H1 (cell line): ENCODE measurements at regions not wholly inside any gene's neighbourhood (a gene's known extent, or its start where the extent isn't known, plus 50 kb on each side); places are given as distances from the start of the nearest gene placed in this dataset.
"Not testable (repeated sequence)": the region's sequence is repeated elsewhere in the genome, so short reads cannot be mapped to it uniquely, and the experiment has no call there.

Source experiments
- CTCF ChIA-PET: fragments of 300-600 bp; sonication (Branson Sonifier 250); formaldehyde crosslinking; loops from one replicate; lab custom pipeline; 2021; ENCODE audit not compliant: partially characterized antibody; lab: Charles Lee
- POLR2A ChIA-PET: fragments of 300-600 bp; sonication (Branson Sonifier 250); formaldehyde crosslinking; loops from one replicate; lab custom pipeline; 2021; ENCODE audit warnings: inconsistent platforms; ENCODE audit not compliant: partially characterized antibody; lab: Charles Lee
- DNase-seq, 2 experiments: peaks; one replicate each; pipeline versions ENCODE4 v3.0.0 to v3.0.0-alpha.2; 2010 to 2022; ENCODE audit warnings: low spot score in 2 of 2, low read depth in 1 of 2, mixed read lengths in 1 of 2
- FAIRE-seq: peaks from 2 replicates; lab custom pipeline; 2011; peaks lifted over from hg19 to GRCh38; lab: Jason Lieb, UNC
- H2AFZ ChIP-seq: 2 replicates; pipeline ENCODE4 v1.8.1; 2012; ENCODE audit warnings: low read length, inconsistent platforms
- H2AK5ac ChIP-seq: 2 replicates; pipeline ENCODE4 v1.6.1; 2013; ENCODE audit warnings: low read depth, low read length
- H2BK120ac ChIP-seq: replicated peaks from 2 replicates; pipeline ENCODE3; 2013; ENCODE audit warnings: low read depth, low read length, inconsistent platforms
- H2BK12ac ChIP-seq: 2 replicates; pipeline ENCODE4 v1.6.1; 2013; ENCODE audit warnings: low read depth, low read length
- H2BK15ac ChIP-seq: 2 replicates; pipeline ENCODE4 v1.6.1; 2013; ENCODE audit warnings: low read length
- H2BK20ac ChIP-seq: 2 replicates; pipeline ENCODE4 v1.6.1; 2013; ENCODE audit warnings: low read length
- H2BK5ac ChIP-seq: 2 replicates; pipeline ENCODE4 v1.6.1; 2013; ENCODE audit warnings: low read depth, low read length
- H3K14ac ChIP-seq: 2 replicates; pipeline ENCODE4 v1.6.1; 2013; ENCODE audit warnings: inconsistent platforms; ENCODE audit not compliant: insufficient read length
- H3K18ac ChIP-seq: 2 replicates; pipeline ENCODE4 v1.6.1; 2013; ENCODE audit warnings: low read length; ENCODE audit errors: extremely low read depth
- H3K23ac ChIP-seq: 2 replicates; pipeline ENCODE4 v1.6.1; 2013; ENCODE audit warnings: inconsistent platforms; ENCODE audit not compliant: insufficient read length
- H3K23me2 ChIP-seq: 2 replicates; pipeline ENCODE4 v1.6.1; 2013; ENCODE audit warnings: low read depth, low read length
- H3K27ac ChIP-seq: 2 replicates; pipeline ENCODE4 v1.6.1; 2011; ENCODE audit warnings: low read depth, low read length, inconsistent platforms
- H3K27me3 ChIP-seq, 4 experiments: replicated peaks in 1 of 4; 1 replicate in 1 of 4; 2 replicates in 3 of 4; pipeline versions ENCODE4 v1.6.1 to v1.8.1; 2011 to 2013; ENCODE audit warnings: low read length in 3 of 4, mild to moderate bottlenecking in 3 of 4, inconsistent platforms in 2 of 4, mixed read lengths in 2 of 4, moderate library complexity in 1 of 4; ENCODE audit not compliant: control insufficient read depth in 3 of 4, insufficient read depth in 3 of 4; ENCODE audit errors: extremely low read depth in 1 of 4
- H3K36me3 ChIP-seq, 4 experiments: 2 replicates each; pipeline versions ENCODE4 v1.6.1 to v1.8.1; 2011 to 2013; ENCODE audit warnings: mild to moderate bottlenecking in 4 of 4, low read length in 3 of 4, moderate library complexity in 2 of 4, control low read depth in 1 of 4, inconsistent platforms in 1 of 4; ENCODE audit not compliant: insufficient read depth in 4 of 4, control insufficient read depth in 2 of 4
- H3K4ac ChIP-seq: replicated peaks from 2 replicates; pipeline ENCODE3; 2013; ENCODE audit warnings: low read length, low read depth, mixed read lengths, inconsistent platforms; ENCODE audit not compliant: insufficient read length
- H3K4me1 ChIP-seq, 4 experiments: replicated peaks in 1 of 4; 1 replicate in 1 of 4; 2 replicates in 3 of 4; pipeline versions ENCODE4 v1.6.1 to v1.8.1; 2011 to 2013; ENCODE audit warnings: low read length in 3 of 4, inconsistent platforms in 2 of 4, mixed read lengths in 1 of 4; ENCODE audit not compliant: insufficient read depth in 4 of 4, control insufficient read depth in 3 of 4
- H3K4me2 ChIP-seq, 2 experiments: 2 replicates each; pipeline versions ENCODE4 v1.6.1 to v1.8.1; 2011 to 2013; ENCODE audit warnings: low read depth in 2 of 2, low read length in 2 of 2, control low read depth in 1 of 2, inconsistent platforms in 1 of 2, mild to moderate bottlenecking in 1 of 2; ENCODE audit not compliant: insufficient read depth in 1 of 2
- H3K4me3 ChIP-seq, 4 experiments: fragments of 200-600, 300-600 bp in 1 of 4; sonication (generic), shearing (Covaris generic), sonication (Bioruptor Twin) in 1 of 4; 2 replicates each; pipeline versions ENCODE4 v1.5.1 to v1.8.1; 2011 to 2016; ENCODE audit warnings: low read length in 4 of 4, low read depth in 3 of 4, control low read depth in 2 of 4, inconsistent platforms in 2 of 4, mild to moderate bottlenecking in 2 of 4, mixed read lengths in 1 of 4, moderate library complexity in 1 of 4; ENCODE audit not compliant: insufficient read depth in 2 of 4; ENCODE audit errors: extremely low read depth in 1 of 4
- H3K56ac ChIP-seq: replicated peaks from 2 replicates; pipeline ENCODE3; 2013; ENCODE audit warnings: low read depth, mild to moderate bottlenecking, mixed read lengths, low read length, inconsistent platforms; ENCODE audit not compliant: insufficient read length
- H3K79me1 ChIP-seq: 2 replicates; pipeline ENCODE4 v1.6.1; 2013; ENCODE audit warnings: low read depth, low read length, control low read depth
- H3K79me2 ChIP-seq, 2 experiments: 2 replicates each; pipeline versions ENCODE4 v1.6.1 to v1.8.1; 2012 to 2013; ENCODE audit warnings: low read length in 2 of 2, mild to moderate bottlenecking in 2 of 2, inconsistent platforms in 1 of 2; ENCODE audit not compliant: insufficient read depth in 2 of 2, control insufficient read depth in 1 of 2
- H3K9ac ChIP-seq, 4 experiments: replicated peaks in 1 of 4; 1 replicate in 1 of 4; 2 replicates in 3 of 4; pipeline versions ENCODE4 v1.6.1 to v1.8.1; 2011 to 2013; ENCODE audit warnings: low read depth in 3 of 4, low read length in 3 of 4, control low read depth in 2 of 4, mild to moderate bottlenecking in 2 of 4, moderate library complexity in 2 of 4, inconsistent platforms in 1 of 4; ENCODE audit errors: extremely low read depth in 1 of 4
- H3K9me3 ChIP-seq, 2 experiments: 2 replicates each; pipeline versions ENCODE4 v1.6.1 to v1.8.1; 2012 to 2013; ENCODE audit warnings: mild to moderate bottlenecking in 2 of 2, moderate library complexity in 2 of 2, control low read depth in 1 of 2, inconsistent platforms in 1 of 2, low read depth in 1 of 2, low read length in 1 of 2, mixed read lengths in 1 of 2; ENCODE audit not compliant: insufficient read depth in 2 of 2
- H4K20me1 ChIP-seq, 2 experiments: replicated peaks in 1 of 2; 2 replicates each; pipeline versions ENCODE3 to v1.8.1; 2011 to 2013; ENCODE audit warnings: inconsistent platforms in 2 of 2, low read length in 2 of 2, mild to moderate bottlenecking in 1 of 2; ENCODE audit not compliant: insufficient read depth in 2 of 2, control insufficient read depth in 1 of 2
- H4K5ac ChIP-seq: 2 replicates; pipeline ENCODE4 v1.6.1; 2013; ENCODE audit warnings: low read length, low read depth, mixed read lengths, inconsistent platforms; ENCODE audit not compliant: insufficient read length
- H4K8ac ChIP-seq: 2 replicates; pipeline ENCODE4 v1.8.0; 2013; ENCODE audit warnings: mild to moderate bottlenecking, moderate library complexity, low read length, inconsistent platforms; ENCODE audit not compliant: insufficient read depth; ENCODE audit errors: extremely low read depth
- H4K91ac ChIP-seq: replicated peaks from 2 replicates; pipeline ENCODE3; 2013; ENCODE audit warnings: low read length, mixed read lengths, inconsistent platforms; ENCODE audit not compliant: insufficient read length
- WGBS, 2 experiments: shearing (Covaris generic) in 1 of 2; methylation state at CpG; one replicate each; pipeline versions ENCODE4 v1.1.6 to v1.1.7; 2013 to 2015; ENCODE audit warnings: low lambda C conversion rate in 2 of 2, mixed read lengths in 2 of 2, inconsistent platforms in 1 of 2, low coverage in 1 of 2, missing lambda C conversion rate in 1 of 2; ENCODE audit not compliant: insufficient replicate concordance in 2 of 2, insufficient coverage in 1 of 2, insufficient read length in 1 of 2; ENCODE audit errors: extremely low coverage in 1 of 2, missing lambda C conversion rate in 1 of 2; 5-methylcytosine and 5-hydroxymethylcytosine counted together

GRCh38 chr6:22171006-22171405 is 125.8 kb downstream of the PRL start:
- H3K79me1 ChIP-seq, CTCF ChIA-PET, POLR2A ChIA-PET, DNase-seq, H3K23me2 ChIP-seq, H3K18ac ChIP-seq, H4K5ac ChIP-seq, FAIRE-seq, H4K20me1 ChIP-seq, H3K27ac ChIP-seq, H3K14ac ChIP-seq, H3K4ac ChIP-seq, H3K23ac ChIP-seq, H2BK12ac ChIP-seq, H3K56ac ChIP-seq, H2BK5ac ChIP-seq, H2AK5ac ChIP-seq, H2BK20ac ChIP-seq, H2AFZ ChIP-seq, H2BK15ac ChIP-seq, H3K9ac ChIP-seq, H3K4me1 ChIP-seq, H4K91ac ChIP-seq, H3K4me2 ChIP-seq, H3K4me3 ChIP-seq, H2BK120ac ChIP-seq, H3K79me2 ChIP-seq, H3K27me3 ChIP-seq, H4K8ac ChIP-seq: not testable (repeated sequence)
- Histone ChIP-seq H3K36me3 (peaks cover 0 to 33% (median 5%) of the 10 kb centered on the region in 4 experiments; a peak in 6 of 8 replicates), H3K9me3 (peaks cover 35 to 37% of the 10 kb centered on the region in 2 experiments)
- 88% methylated on average over 5 of the region's 5 CpGs; no CpG with 5 or more reads in 1 of the 2 experiments for WGBS, 2 experiments

DNA sequence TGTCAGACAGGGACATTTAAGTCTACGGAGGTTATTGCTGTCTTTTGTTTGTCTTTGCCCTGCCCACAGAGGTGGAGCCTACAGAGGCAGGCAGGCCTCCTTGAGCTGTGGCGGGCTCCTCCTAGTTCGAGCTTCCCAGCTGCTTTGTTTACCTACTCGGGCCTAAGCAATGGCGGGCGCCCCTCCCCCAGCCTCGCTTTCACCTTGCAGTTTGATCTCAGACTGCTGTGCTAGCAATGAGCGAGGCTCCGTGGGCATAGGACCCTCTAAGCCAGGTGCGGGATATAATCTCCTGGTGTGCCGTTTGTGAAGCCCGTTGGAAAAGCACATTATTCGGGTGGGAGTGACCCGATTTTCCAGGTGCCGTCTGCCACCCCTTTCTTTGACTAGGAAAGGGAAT is 125.0 kb downstream of the PRL start:
- H4K8ac ChIP-seq, H3K18ac ChIP-seq, H3K4ac ChIP-seq, H3K9ac ChIP-seq, H3K56ac ChIP-seq, H3K27ac ChIP-seq, H2BK5ac ChIP-seq, H2BK15ac ChIP-seq, H3K14ac ChIP-seq, H2BK120ac ChIP-seq, H3K4me2 ChIP-seq, H4K20me1 ChIP-seq, H3K79me2 ChIP-seq, DNase-seq, FAIRE-seq, H2AK5ac ChIP-seq, H3K79me1 ChIP-seq, H2BK12ac ChIP-seq, CTCF ChIA-PET, H4K5ac ChIP-seq, H3K4me1 ChIP-seq, H3K27me3 ChIP-seq, H3K23ac ChIP-seq, H4K91ac ChIP-seq, H3K23me2 ChIP-seq, H2BK20ac ChIP-seq, POLR2A ChIA-PET, H2AFZ ChIP-seq: not testable (repeated sequence)
- H3K4me3 ChIP-seq = peak overlapping the region in 1 of 4 experiments; percentile 12; a peak in 1 of 8 replicates
- WGBS, 2 experiments = 90% methylated on average over 15 of the region's 15 CpGs; no CpG with 5 or more reads in 1 of the 2 experiments
- H3K36me3 ChIP-seq = peaks cover 0 to 33% (median 5%) of the 10 kb centered on the region in 4 experiments; a peak in 6 of 8 replicates
- peaks cover 35 to 36% of the 10 kb centered on the region in 2 experiments for H3K9me3 ChIP-seq
